Upper lobe of right lung (tissue), 1 donor: ENCODE measurements at regions not wholly inside any gene's neighbourhood (a gene's known extent, or its start where the extent isn't known, plus 50 kb on each side); places are given as distances from the start of the nearest gene placed in this dataset.
"Not testable (repeated sequence)": the region's sequence is repeated elsewhere in the genome, so short reads cannot be mapped to it uniquely, and the experiment has no call there.

Experiments used
- ATAC-seq: fragments of 200-7000 bp; cut with Tn5 transposase; one replicate; pipeline ENCODE4 v1.9.1; 2020; ENCODE audit warnings: mild to moderate bottlenecking, moderate library complexity
- DNase-seq: peaks from one replicate; pipeline ENCODE4 v3.0.0-alpha.2; 2020
- H3K27ac ChIP-seq: fragments of 200-600 bp; one replicate; pipeline ENCODE4 v1.8.0; 2022
- H3K27me3 ChIP-seq: fragments of 200-600 bp; one replicate; pipeline ENCODE4 v1.8.0; 2022; ENCODE audit warnings: mild to moderate bottlenecking
- H3K36me3 ChIP-seq: fragments of 200-600 bp; one replicate; pipeline ENCODE4 v1.8.0; 2022
- H3K4me1 ChIP-seq: fragments of 200-600 bp; one replicate; pipeline ENCODE4 v1.8.0; 2022
- H3K4me3 ChIP-seq: fragments of 200-600 bp; one replicate; pipeline ENCODE4 v1.8.0; 2022; ENCODE audit warnings: mild to moderate bottlenecking
- H3K9me3 ChIP-seq: fragments of 200-600 bp; one replicate; pipeline ENCODE4 v1.8.0; 2022
- CTCF ChIP-seq: fragments of 200-600 bp; IDR thresholded peaks from one replicate; pipeline ENCODE4 v1.8.0; 2022; ENCODE audit warnings: antibody characterized with exemption
- intact Hi-C: fragments of 100-400 bp; cut with DNase I; formaldehyde crosslinking; loops from one replicate; pipeline ENCODE4 v1.11.0; 2022
- donor health status: DM: no; HTN: yes; CAD: no; lungs with severe emphysema.

DNA sequence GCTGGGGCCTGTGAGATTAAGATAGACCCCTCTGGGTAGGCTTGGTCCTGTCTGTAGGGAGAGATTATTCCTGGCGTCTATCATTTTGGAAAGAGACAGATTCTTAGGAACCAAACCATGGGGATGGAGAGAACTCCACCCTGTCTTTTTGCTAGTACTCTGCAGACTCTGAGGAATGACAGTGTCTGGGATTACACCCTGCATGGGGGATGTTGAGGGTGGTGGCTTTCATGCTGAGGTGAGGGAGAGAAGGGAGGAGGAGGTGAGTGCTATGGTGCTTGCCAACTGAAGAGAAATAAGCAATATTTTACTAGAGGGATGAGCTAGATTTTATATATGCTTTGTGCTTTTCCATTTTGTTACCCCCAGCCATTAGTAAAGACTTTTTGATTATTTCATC lies 74.5 kb upstream of the PCDH8 start:
- Histone ChIP-seq H3K9me3 (no peaks in the 10 kb centered on the region), H3K36me3 (no peaks in the 10 kb centered on the region), H3K27ac (no peak overlapping the region), H3K27me3 (no peaks in the 10 kb centered on the region), H3K4me3 (no peak overlapping the region), H3K4me1 (peaks cover 8% of the 10 kb centered on the region)
- no peak for DNase-seq
- TF ChIP-seq CTCF: no peak
- no peak for ATAC-seq
- intact Hi-C loops: no loop called here

- Histone ChIP-seq H3K9me3 (no peaks in the 10 kb centered on the region), H3K4me1 (peaks cover 8% of the 10 kb centered on the region), H3K27me3 (no peaks in the 10 kb centered on the region), H3K36me3 (no peaks in the 10 kb centered on the region), H3K27ac (no peak overlapping the region), H3K4me3 (no peak overlapping the region)
- ATAC-seq: peak; percentile 80
- intact Hi-C loops: no loop called here
- no peak for DNase-seq
- TF ChIP-seq CTCF: no peak
These were observed 72.8 kb upstream of the PCDH8 start for GRCh38 chr13:52921194-52921593.

- Histone ChIP-seq H3K9me3 (no peaks in the 10 kb centered on the region), H3K27ac (no peak overlapping the region), H3K4me3 (no peak overlapping the region), H3K27me3 (no peaks in the 10 kb centered on the region), H3K36me3 (no peaks in the 10 kb centered on the region), H3K4me1 (no peaks in the 10 kb centered on the region)
- intact Hi-C loops: no loop called here
- ATAC-seq: no peak
- no peak for TF ChIP-seq CTCF
- no peak for DNase-seq
These were observed 68.1 kb upstream of the PCDH8 start for GRCh38 chr13:52916486-52916990.

GRCh38 chr13:52911340-52911739 lies 62.9 kb upstream of the PCDH8 start:
- no peak for TF ChIP-seq CTCF
- intact Hi-C loops: no loop called here
- H3K27ac ChIP-seq: no peak overlapping the region
- DNase-seq (no peak), ATAC-seq (no peak)
- H3K4me3 ChIP-seq: no peak overlapping the region
- no peaks in the 10 kb centered on the region for H3K36me3 ChIP-seq
- H3K27me3 ChIP-seq: peaks cover 6% of the 10 kb centered on the region
- H3K4me1 ChIP-seq: no peaks in the 10 kb centered on the region
- no peaks in the 10 kb centered on the region for H3K9me3 ChIP-seq

DNA sequence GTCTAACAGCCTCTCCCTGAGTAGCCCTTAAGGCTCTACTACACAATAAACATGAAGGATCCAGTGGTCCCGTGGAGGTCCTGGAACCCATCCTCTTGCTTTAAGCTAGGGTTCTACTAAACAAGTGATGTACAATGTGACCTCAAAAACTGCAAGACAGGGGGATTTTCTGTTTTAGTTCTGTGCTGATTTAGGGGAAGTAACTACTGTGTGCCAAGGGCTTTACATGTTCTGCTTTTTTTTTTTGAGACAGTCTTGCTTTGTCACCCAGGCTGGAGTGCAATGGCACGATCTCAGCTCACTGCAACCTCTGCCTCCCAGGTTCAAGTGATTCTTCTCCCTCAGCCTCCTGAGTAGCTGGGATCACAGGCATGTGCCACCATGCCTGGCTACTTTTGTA lies 61.9 kb upstream of the PCDH8 start:
- H3K27me3 ChIP-seq: peaks cover 13% of the 10 kb centered on the region
- DNase-seq, intact Hi-C loops, H3K27ac ChIP-seq, H3K4me1 ChIP-seq, H3K36me3 ChIP-seq, H3K9me3 ChIP-seq, H3K4me3 ChIP-seq: not testable (repeated sequence)
- ATAC-seq: peak; percentile 77

DNA sequence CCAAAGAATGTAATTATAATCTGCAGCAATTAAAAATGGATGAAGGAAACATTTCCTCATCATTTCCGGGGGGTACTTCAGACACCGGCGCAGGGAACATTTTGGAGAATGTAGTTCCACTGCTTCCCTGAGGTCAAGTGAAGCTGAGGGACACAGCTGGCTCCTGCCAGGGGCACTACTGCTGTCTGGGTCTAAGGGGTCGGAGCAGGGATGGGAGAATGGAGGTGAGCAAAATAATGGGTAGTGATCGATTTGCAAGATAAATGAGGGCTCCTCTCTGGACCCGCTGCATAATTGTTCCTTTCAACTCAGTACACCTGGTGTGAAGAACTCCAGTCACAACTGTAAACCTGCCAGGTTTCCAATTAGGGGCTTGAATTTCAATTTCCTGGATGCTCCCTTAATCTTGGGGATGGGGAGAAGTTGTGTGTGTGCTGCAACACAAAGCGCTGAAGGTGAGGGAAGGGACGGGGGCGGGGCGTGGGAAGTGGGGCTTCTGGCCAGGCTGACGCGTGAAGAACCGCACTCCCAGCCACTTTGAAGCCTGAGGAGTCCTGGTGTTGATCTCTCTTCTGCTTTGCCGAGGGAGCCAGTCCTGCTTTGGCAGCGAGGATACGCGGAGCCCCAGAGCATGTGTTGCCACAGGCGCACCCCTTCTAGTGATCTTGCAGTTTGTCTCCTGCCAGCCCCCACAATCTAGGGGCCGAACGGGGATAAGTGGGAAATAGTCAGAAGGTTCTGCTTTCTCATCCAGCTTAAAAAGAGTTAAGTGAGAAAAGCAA lies 57.9 kb upstream of the PCDH8 start:
- Histone ChIP-seq H3K27me3 (peaks cover 23% of the 10 kb centered on the region), H3K27ac (no peak overlapping the region), H3K36me3 (no peaks in the 10 kb centered on the region), H3K9me3 (no peaks in the 10 kb centered on the region), H3K4me1 (no peaks in the 10 kb centered on the region), H3K4me3 (no peak overlapping the region)
- ATAC-seq (no peak), DNase-seq (no peak)
- intact Hi-C loops: no loop called here
- TF ChIP-seq CTCF: no peak
